ENCODE measurements at regions not wholly inside any gene's neighbourhood (a gene's known extent, or its start where the extent isn't known, plus 50 kb on each side); places are given as distances from the start of the nearest gene placed in this dataset.

- TF ChIP-seq CTCF (IDR thresholded peaks at IDR 0.05) (no peak), EP300 (IDR thresholded peaks at IDR 0.05) (no peak), POLR2A (IDR thresholded peaks at IDR 0.05) (no peak)
Measured at GRCh38 chr16:55964923-55965475, 89.8 kb upstream of the CES5A start.

Measured in ovary (tissue), 3 donors.